DMS153 (cell line): ENCODE measurements at regions not wholly inside any gene's neighbourhood (a gene's known extent, or its start where the extent isn't known, plus 50 kb on each side); places are given as distances from the start of the nearest gene placed in this dataset.
"Not testable (repeated sequence)": the region's sequence is repeated elsewhere in the genome, so short reads cannot be mapped to it uniquely, and the experiment has no call there.

ENCODE experiments used
- DNase-seq: peaks from one replicate; lab custom pipeline; 2025; lab: John Stamatoyannopoulos, UW

- DNase-seq = no peak
These were observed 94.2 kb upstream of the TEX13D start for GRCh38 chrX:124238268-124238667.

GRCh38 chrX:124239324-124239723, 93.1 kb upstream of the TEX13D start:
- DNase-seq = no peak

GRCh38 chrX:124239911-124240310, 92.5 kb upstream of the TEX13D start:
- no peak for DNase-seq

GRCh38 chrX:124240422-124240821, 92.0 kb upstream of the TEX13D start:
- no peak for DNase-seq

GRCh38 chrX:124242131-124242530, 90.3 kb upstream of the TEX13D start:
- DNase-seq = no peak

GRCh38 chrX:124249345-124249744, 83.1 kb upstream of the TEX13D start:
- no peak for DNase-seq

- DNase-seq = no peak
These were observed 81.5 kb upstream of the TEX13D start for GRCh38 chrX:124250835-124251437.

- no peak for DNase-seq
These were observed 77.8 kb upstream of the TEX13D start for GRCh38 chrX:124254611-124255010.

- no peak for DNase-seq
These were observed 76.2 kb upstream of the TEX13D start for GRCh38 chrX:124256216-124256615.

GRCh38 chrX:124256629-124257380, 75.7 kb upstream of the TEX13D start:
- no peak for DNase-seq

GRCh38 chrX:124257924-124258702, 74.3 kb upstream of the TEX13D start:
- DNase-seq = no peak

- DNase-seq = no peak
These were observed 71.6 kb upstream of the TEX13D start for GRCh38 chrX:124260845-124261244.

- DNase-seq = no peak
These were observed 68.7 kb upstream of the TEX13D start for GRCh38 chrX:124263743-124264142.

- no peak for DNase-seq
These were observed 64.4 kb upstream of the TEX13D start for GRCh38 chrX:124268099-124268498.

- DNase-seq = no peak
These were observed 62.6 kb upstream of the TEX13D start for GRCh38 chrX:124269881-124270280.

- not testable (repeated sequence) for DNase-seq
These were observed 60.9 kb upstream of the TEX13D start for GRCh38 chrX:124271599-124271998.

GRCh38 chrX:124272370-124272982, 60.0 kb upstream of the TEX13D start:
- DNase-seq = no peak

GRCh38 chrX:124274438-124275181, 57.9 kb upstream of the TEX13D start:
- DNase-seq = no peak

GRCh38 chrX:124275182-124275894, 57.1 kb upstream of the TEX13D start:
- DNase-seq = no peak

- no peak for DNase-seq
These were observed 52.1 kb upstream of the TEX13D start for GRCh38 chrX:124280294-124280902.

GRCh38 chrX:124282580-124282979, 49.9 kb upstream of the TEX13D start:
- no peak for DNase-seq
